Posterior cingulate gyrus (tissue), 11 donors: ENCODE measurements at regions not wholly inside any gene's neighbourhood (a gene's known extent, or its start where the extent isn't known, plus 50 kb on each side); places are given as distances from the start of the nearest gene placed in this dataset.

ENCODE experiments used
- DNase-seq, 10 donors: peaks; one replicate each; pipeline versions ENCODE4 v3.0.0 to v3.0.0-alpha.2; 2020 to 2021; ENCODE audit warnings: mixed read lengths in 3 of 10
- intact Hi-C: fragments of 100-400 bp; cut with DNase I; formaldehyde crosslinking; loops from one replicate; pipeline ENCODE4 v1.15.1; 2023

DNA sequence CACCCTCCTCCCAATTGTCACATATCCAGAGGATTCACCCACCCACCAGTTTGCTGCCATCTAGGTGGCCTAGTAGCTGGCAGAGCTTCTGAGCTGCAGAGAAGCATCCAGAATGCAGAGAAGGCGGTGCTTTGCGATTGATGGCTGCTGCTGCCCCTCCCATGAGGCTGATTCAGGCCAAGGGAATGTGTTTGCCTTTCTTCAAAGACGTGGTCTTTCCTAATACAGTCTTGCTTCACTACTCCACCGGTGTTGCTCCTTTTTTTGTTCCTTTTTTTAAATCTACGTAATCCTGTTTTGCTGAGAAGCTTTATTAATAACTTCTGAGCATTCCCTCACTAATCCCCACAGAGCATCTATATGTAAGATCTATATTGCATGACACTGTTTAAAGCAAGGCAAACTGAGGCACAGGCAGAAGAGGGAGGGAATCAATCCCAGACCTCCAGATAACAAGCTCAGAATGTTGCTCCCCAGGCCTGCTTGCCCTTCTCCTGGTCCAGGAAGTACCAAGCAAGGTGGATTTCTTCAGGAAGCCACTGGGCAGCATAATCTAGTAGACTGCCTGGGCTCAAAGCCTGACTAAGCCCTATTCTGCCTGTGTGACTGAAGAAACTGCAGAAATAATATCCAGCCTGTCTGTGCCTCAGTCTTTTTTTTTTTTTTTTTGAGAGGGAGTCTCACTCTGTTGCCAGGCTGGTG is 275.5 kb upstream of the FMN2 start:
- peak in 2 of 10 donors; percentile 74 to 90 for DNase-seq
- intact Hi-C loops = no loop called here

DNA sequence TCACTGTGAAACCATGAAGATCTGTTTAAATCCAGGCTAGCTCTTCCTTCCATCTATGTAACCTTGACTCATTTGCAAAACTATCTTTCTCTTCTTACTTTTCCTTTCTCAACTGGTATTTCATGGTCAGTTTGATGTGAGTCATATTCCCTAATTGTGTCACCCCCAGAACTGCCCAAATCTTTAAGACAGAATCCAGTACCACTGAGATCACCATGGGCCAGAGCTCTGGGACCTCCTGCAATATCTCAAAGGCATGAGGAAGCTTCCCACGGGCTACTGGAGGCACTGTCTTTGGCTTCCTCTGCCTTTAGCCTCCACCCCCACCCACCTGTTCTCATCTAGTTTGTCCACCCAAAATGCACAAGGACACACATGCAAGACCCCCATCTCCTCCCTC is 274.4 kb upstream of the FMN2 start:
- DNase-seq = no peak
- intact Hi-C loops = no loop called here

DNA sequence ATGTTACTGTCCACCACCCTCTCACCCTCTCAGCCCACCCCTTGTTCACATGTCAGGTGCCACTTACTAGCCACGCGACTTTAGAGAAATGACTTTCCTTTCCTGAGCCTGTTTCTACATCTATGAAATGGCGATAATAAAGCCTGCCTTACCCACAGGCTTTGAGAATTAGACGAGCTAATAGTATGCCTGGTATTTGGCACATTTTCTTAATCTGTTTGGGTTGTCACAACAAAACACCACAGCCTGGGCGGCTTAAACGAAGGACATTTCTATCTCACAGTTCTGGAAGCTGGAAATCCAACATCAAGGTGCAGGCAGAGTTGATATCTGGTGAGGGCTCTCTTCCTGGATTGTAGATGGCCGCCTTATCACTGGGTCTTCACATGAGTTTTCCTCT is 273.9 kb upstream of the FMN2 start:
- DNase-seq = no peak
- intact Hi-C loops = no loop called here

DNA sequence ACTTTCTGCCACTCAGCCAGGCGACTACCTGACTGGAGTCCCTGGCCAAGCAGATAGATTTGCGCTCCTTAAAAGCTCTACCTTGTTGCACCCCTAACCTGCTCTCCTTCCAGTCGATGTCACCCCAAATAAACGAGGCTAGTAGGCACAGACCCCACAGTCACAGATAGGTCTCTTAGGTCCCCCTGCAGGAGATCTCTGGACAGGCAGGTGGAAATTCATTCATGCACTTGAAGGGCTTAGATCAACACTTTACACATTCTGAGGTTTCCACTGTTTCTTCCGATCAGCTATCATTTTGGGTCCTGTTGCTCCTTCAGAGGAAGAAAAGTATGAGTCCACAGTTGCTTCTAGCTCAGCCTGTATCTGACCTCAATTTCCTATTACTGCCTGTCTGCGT is 272.6 kb upstream of the FMN2 start:
- intact Hi-C loops = no loop called here
- no peak for DNase-seq

DNA sequence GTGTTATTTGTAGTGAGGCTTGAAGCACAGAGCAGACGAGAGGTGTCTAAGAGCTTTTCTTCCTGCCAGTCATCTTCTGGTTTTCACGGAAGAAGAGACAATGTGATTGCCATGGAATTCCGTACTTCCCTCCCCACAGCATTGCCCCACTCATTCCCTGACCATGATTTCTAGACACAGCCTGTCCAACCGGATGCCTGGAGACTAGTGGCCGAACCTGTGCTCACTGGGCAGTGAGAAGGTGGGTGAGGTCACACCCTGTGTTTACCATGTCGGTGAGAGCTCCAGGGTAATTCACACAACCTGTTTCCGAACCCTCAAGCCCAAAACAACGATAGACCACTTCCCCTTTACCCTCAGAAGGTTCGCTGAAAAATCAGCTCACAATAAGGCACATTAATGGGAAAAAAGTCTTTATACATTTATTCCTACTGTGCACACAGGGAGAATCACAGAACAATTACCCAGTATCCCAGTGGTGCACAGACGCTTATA is 271.9 kb upstream of the FMN2 start:
- no peak for DNase-seq
- intact Hi-C loops = no loop called here

DNA sequence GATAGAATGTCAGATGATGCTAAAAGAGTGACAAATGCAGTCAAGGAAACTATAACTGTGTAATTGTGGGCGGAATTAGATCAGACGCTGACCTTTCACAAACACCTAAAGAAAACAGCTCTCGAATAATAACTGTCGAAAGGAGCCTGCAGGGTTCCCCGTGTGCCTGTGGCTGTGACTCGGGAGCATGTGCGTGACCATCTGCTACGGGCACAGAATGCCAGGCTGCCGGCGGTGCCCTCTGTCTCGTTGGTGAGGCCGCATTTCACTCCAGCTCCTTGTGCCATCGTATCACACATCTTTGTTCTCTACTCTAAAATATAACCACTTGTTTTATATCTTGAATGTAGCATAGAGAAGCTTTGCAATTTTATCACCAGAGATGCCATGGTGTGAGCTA is 267.8 kb upstream of the FMN2 start:
- DNase-seq = peak in 3 of 10 donors; percentile 72 to 85 (median 80)
- intact Hi-C loops = no loop called here

DNA sequence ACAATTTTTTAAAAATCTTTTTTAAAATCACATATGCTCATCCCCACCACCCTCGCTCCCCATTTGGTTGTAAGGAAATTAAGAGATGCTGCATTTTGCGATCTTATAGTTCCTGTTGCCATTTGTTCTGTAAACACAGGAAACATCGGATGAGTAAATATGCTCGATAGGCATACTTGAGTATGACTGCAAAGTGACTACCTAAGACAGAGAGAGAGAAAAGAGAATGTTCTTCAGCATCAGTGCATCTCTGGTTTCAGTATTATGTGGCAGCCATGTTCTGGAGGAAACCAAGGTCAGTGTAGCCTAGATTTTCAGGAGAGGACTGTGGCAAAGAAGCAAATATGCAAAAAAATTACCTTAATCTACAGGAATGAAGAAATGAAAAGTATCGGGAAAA is 265.5 kb upstream of the FMN2 start:
- intact Hi-C loops = no loop called here
- DNase-seq = no peak

DNA sequence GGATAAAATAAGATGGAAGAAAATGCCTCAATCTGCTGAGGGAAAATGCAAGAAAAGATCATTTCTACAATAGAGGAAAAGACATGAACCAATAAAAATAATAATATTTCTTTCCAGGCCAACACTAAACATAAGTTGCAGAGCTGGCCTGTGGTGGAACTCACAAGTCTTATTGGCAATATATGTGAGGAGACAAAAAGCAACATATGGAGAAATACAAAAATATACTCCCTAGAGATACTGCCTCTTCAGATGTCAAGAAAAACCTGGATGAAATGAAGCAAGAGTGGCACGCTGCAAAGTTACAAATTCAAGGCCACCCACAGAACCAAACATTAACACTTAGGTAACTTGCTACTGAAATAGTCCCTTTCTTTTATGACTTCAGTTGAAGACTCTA is 264.9 kb upstream of the FMN2 start:
- DNase-seq = no peak
- intact Hi-C loops = no loop called here

DNA sequence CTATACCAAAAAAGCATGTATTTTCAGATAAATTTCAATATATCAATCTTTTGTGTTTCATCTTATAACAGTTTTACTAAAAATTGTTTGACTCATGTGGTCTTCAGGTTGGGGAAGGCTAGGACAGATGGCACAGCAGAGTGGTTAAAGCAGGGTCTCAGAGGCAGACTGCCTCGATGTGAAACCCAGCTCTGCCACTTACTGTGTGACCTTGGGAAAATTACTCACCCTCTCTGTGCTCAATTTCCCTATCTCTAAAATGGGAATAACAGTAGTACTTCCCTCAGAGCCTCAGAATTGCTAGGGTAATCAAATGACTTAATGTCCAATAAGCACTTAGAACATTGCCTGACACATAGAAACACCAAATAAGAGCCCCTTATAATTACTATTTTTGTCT is 262.1 kb upstream of the FMN2 start:
- intact Hi-C loops = no loop called here
- no peak for DNase-seq

DNA sequence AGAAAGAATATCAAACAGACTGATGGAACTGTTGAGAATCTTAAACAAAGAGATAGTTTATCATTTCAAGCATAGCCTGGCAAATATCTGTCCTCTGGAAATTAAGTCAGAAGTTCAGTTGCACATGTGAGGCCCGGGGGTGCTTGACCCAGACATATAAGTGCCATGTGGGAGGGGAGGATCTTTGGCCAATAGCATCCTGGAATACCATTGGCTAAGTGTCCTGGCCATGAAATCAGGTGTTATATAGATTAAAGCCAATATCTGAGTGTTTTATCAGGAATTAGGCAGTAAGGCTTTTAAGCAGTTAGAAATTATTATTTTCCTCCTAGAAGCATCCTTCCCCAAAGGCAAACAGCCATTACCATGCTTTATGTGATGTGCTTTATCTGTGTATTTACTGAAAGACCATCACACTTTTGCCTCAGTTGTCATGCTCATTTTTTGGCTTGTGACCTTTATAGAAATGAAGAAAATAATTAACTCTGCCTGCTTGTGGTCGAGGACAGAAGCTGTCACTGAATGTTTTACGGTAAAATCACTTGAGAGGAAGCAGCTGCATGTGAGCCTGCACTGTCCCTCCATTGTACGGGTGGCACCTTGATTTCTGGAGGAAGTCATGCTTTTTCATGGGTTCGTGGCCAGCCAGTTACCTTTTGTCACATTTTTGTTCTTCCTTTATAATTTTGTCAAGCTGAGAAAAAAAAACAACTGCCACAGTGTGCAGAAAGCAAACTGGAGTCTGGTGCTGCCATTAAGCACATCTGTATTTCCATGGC is 259.9 kb upstream of the FMN2 start:
- intact Hi-C loops = no loop called here
- DNase-seq = no peak

DNA sequence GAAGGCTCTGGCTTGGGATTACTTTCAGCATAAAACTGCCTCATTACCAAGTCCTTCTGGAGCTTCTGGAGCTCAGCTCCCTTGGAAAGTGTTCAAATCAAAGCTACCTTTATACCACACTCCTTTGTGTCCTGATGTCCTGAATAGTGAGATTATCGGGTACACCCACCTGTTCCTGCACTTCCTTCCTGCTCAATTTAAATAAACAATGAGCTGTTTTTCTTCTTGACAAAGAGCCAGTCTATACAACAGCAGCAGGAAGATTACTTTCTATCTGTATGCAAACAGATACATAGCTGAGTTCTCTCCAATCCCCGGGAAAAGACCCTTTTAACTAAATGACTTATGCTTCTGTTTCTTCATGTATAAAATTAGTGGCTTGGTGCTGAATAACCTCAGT is 258.0 kb upstream of the FMN2 start:
- intact Hi-C loops = no loop called here
- no peak for DNase-seq

DNA sequence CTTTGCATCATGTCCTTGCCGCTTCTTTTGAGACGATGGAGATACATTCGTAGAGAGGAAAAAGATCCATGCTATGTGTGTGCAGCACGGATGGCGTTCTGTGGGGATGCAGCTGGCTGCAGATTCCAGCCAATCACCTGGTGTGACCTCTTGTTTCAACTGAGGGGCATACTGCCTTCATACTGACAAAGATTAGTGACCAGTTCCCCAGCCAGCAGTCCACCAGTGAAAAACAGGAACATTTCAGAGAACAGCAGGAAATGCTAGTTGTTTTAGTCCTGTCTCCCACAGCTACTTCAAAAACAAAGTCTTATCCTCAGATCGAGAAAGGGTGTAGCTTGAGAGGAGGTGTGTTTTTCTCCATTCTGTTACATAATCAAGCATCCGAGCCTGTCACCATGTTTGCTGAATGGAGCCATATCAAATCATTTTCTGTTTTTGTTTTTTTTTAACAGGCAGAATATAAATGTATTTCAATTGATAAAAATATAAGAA is 255.7 kb upstream of the FMN2 start:
- intact Hi-C loops = no loop called here
- DNase-seq = peak in 1 of 10 donors; percentile 44

DNA sequence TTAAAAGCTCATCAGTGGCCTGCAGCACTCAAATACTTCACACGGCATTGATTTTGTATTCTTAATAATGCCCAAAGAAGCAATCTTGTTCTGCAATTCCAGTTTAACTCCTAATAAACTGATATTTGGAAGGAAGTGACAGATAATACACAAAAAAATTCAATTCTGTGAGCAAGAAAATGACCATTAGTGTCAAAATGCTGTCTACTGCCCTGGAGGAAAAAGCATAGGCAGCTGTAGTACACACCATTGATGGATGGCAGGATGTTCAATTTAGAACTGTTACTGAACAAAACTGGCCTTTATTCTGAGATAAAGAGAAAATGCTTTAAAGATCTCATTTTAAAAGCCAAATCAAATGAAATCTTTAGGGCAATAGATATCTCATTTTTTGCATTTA is 251.3 kb upstream of the FMN2 start:
- no peak for DNase-seq
- intact Hi-C loops = no loop called here

DNA sequence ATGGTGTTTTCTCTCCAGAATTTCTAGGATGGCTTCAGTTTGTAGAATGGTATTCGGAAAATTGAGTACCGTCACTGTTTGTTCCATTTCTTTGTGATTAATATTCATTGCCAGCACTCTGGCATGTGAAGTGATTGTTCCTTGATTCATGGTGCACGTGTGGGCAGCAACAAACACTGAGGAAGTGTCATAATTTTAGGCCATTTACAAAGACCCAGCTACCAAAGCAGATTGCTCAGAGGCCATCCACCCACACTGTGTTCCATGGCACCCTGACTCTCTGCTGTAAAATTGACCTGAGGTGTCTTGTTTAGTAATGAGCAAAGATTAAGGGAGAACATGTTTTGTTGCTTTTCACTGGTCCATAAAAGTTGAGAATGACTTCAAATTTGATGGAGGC is 250.9 kb upstream of the FMN2 start:
- intact Hi-C loops = no loop called here
- DNase-seq = no peak

DNA sequence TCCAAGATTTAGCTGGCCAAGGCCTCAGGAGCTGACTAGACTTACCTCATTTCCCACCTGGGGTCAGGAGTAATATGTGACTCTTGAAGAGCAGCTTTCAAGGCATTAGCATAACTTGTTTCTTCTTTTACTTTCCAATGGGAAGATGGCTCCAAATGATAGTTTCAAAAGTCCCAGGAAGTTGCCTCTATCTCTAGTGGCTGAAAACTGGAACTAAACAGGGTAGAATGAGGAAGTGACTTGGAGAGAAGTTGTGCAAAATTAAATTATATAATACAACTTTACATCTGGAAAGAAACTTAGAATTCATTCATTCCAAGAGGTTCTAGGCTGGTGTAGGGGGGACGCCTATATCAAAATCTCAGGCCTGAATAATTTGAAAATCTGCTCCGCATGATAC is 250.1 kb upstream of the FMN2 start:
- intact Hi-C loops = no loop called here
- DNase-seq = no peak

DNA sequence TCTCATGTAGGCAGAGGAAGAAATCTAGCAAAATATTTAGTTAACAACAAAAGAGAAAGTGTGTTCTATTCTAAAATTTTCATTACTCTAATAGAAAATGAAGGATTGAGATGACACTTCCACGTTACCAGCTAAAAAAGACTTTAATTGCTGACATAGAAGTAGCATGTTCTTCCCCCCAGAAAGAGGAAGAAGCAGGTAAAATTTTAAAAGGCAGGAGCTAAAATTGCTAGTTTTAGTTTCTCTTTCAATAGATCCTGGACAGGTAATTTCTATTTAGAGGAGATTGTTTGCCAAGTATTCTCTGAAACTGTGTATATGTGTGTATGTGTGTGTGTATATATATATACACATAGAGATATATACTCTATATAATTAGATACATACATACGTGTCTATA is 248.1 kb upstream of the FMN2 start:
- DNase-seq = no peak
- intact Hi-C loops = no loop called here

DNA sequence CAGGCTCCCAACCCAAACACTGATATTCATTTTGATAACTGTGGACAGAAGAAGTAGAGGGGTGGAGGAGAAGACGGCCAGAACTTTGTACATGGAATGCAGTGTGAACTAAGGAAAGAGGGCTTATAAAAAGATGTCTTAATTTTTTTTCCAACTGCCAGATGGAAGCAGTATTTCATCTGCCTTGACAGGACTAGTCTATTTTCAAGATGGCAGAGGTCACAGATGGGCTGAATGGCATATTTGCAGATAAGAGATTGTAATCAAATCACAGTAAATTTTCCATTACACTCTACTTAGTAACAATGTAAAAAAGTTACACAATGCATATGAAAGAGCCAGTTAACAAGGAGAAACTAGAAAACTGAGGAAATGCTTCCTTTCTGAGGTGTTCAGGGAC is 246.8 kb upstream of the FMN2 start:
- intact Hi-C loops = no loop called here

DNA sequence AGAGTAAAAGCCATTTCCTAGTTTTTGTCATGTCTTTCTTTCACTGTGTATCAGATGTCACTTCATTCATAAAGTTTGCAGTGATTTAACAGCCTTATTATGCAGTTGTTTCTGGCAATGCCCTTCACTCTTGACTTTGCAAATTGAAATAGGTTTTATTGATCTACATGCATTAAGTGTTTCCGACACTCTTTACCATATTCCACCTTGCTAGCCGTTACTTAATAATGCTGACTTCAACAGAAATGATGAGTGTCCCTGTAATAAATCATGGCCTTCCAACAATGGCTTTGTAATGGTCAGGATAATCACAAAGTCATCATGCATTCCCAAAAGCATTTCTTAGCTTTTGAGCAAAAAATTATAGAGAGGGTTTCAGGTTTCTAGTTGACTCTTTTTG is 236.8 kb upstream of the FMN2 start:
- no peak for DNase-seq
- intact Hi-C loops = no loop called here

More for the DNA sequence above, 246.8 kb upstream of the FMN2 start:
- no peak for DNase-seq

DNA sequence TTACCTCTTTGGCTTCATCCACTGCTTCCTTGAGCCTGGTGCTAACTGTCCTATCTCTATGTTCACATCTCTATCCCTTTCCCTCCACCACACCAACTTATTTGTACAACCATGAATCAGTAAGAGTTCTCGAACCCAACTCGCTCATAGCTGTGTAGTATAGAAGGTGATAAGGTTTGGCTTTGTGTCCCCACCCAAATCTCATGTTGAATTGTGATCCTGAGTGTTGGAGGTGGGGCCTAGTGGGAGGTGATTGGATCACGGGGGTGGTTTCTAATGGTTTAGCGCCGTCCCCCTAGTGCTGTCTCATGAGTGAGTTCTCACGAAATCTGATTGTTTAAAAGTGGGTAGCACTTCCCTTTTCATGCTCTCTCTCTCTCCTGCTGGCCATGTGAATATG is 235.6 kb upstream of the FMN2 start:
- no peak for DNase-seq
- intact Hi-C loops = no loop called here

DNA sequence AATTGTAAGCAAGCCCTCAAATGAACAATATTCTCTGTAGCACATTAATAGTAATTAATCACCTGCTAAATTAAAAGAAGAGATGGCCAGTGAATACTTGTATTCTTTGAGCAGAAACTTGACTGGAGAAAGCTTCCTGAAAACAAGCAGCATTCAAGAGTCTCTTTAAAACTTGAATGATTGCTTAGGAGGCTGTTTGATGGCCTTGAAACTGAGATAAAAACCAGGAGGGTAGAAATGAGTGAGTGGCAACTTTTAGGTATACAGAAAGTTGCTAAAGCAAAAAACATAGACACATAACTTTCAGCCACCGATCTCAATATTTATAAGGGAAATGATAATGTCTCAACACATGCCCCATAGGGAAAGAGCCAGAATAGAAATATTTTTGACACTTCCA is 234.8 kb upstream of the FMN2 start:
- no peak for DNase-seq
- intact Hi-C loops = no loop called here

DNA sequence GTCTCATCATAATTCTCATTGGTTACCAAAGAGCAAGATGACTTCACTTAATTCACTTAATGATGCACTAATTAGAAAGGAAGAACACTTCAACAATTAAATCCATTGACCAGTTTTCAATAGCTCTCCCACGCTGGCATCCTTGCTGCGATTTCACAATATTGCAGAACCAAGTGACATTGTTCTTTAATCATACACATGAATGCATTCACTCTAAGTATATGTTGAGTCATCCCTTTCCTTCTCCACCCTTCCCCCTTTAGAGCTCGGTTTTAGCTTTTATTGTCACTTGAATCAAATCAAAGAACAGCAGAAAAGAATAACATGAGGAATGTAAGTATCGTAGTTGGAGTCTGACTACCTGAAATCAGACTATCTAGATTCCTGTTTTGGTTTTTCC is 233.6 kb upstream of the FMN2 start:
- intact Hi-C loops = no loop called here
- no peak for DNase-seq

DNA sequence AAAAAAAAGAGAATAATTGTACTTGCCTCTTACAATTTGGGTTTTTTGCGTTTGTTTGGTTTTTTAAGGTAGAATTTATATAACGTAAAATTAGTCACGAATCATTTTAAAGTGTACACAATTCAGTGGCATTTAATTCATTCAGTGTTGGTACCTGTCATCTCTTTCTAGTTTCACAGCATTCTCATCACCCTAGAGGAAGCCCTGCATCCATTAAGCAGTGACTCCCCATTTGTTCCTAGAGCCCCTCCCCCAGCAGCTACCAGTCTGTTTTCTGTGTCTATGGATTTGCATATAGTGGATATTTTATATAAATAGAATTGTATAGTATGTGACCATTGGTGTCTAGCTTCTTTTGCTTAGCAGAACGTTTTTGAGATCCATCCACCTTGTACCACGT is 233.2 kb upstream of the FMN2 start:
- intact Hi-C loops = no loop called here
- no peak for DNase-seq
